ENCODE measurements at regions not wholly inside any gene's neighbourhood (a gene's known extent, or its start where the extent isn't known, plus 50 kb on each side); places are given as distances from the start of the nearest gene placed in this dataset.

- Mint-ChIP-seq H3K27me3 (ENCODE audit: low read depth) (no peaks in the 10 kb centered on the region), H3K4me3 (ENCODE audit: low read depth) (no peak overlapping the region), H3K27ac (no peak overlapping the region), H3K4me1 (ENCODE audit: low read depth) (peaks cover 19% of the 10 kb centered on the region), H3K36me3 (ENCODE audit: low read depth) (no peaks in the 10 kb centered on the region), H3K9me3 (peaks cover 13% of the 10 kb centered on the region)
- DNase-seq (ENCODE audit: low spot score), result no peak
- intact Hi-C loops (cut with micrococcal nuclease), result loop anchor here (10.0 kb wide), 1 partner anchor 421 kb away; no protein-coding TSS in a partner anchor
These were observed 215.4 kb upstream of the NR4A3 start for GRCh38 chr9:99606296-99606695.

GRCh38 chr9:99606957-99607356 lies 214.7 kb upstream of the NR4A3 start:
- no peak for DNase-seq (ENCODE audit: low spot score)
- intact Hi-C loops (cut with micrococcal nuclease), result loop anchor here (10.0 kb wide), 1 partner anchor 422 kb away; no protein-coding TSS in a partner anchor
- Mint-ChIP-seq H3K27ac (no peak overlapping the region), H3K4me3 (ENCODE audit: low read depth) (no peak overlapping the region), H3K9me3 (peaks cover 13% of the 10 kb centered on the region), H3K4me1 (ENCODE audit: low read depth) (peaks cover 19% of the 10 kb centered on the region), H3K27me3 (ENCODE audit: low read depth) (no peaks in the 10 kb centered on the region), H3K36me3 (ENCODE audit: low read depth) (no peaks in the 10 kb centered on the region)

- peaks cover 14% of the 10 kb centered on the region for H3K4me1 Mint-ChIP-seq (ENCODE audit: low read depth)
- no peaks in the 10 kb centered on the region for H3K36me3 Mint-ChIP-seq (ENCODE audit: low read depth)
- H3K9me3 Mint-ChIP-seq, result peaks cover 7% of the 10 kb centered on the region
- no peaks in the 10 kb centered on the region for H3K27me3 Mint-ChIP-seq (ENCODE audit: low read depth)
- intact Hi-C loops (cut with micrococcal nuclease), result loop anchor here (10.0 kb wide), 1 partner anchor 423 kb away; no protein-coding TSS in a partner anchor
- no peak for DNase-seq (ENCODE audit: low spot score)
- H3K27ac Mint-ChIP-seq, result no peak overlapping the region
- no peak overlapping the region for H3K4me3 Mint-ChIP-seq (ENCODE audit: low read depth)
These were observed 213.7 kb upstream of the NR4A3 start for GRCh38 chr9:99607842-99608448.

- H3K4me1 Mint-ChIP-seq (ENCODE audit: low read depth), result no peaks in the 10 kb centered on the region
- no peak for DNase-seq (ENCODE audit: low spot score)
- H3K27ac Mint-ChIP-seq, result no peak overlapping the region
- H3K36me3 Mint-ChIP-seq (ENCODE audit: low read depth), result no peaks in the 10 kb centered on the region
- intact Hi-C loops (cut with micrococcal nuclease), result no loop called here
- H3K4me3 Mint-ChIP-seq (ENCODE audit: low read depth), result no peak overlapping the region
- no peaks in the 10 kb centered on the region for H3K9me3 Mint-ChIP-seq
- peaks cover 2% of the 10 kb centered on the region for H3K27me3 Mint-ChIP-seq (ENCODE audit: low read depth)
These were observed 207.3 kb upstream of the NR4A3 start for GRCh38 chr9:99614341-99614740.

GRCh38 chr9:99621040-99621439 lies 200.6 kb upstream of the NR4A3 start:
- no peak overlapping the region for H3K27ac Mint-ChIP-seq
- no peaks in the 10 kb centered on the region for H3K36me3 Mint-ChIP-seq (ENCODE audit: low read depth)
- intact Hi-C loops (cut with micrococcal nuclease), result no loop called here
- H3K9me3 Mint-ChIP-seq, result no peaks in the 10 kb centered on the region
- H3K27me3 Mint-ChIP-seq (ENCODE audit: low read depth), result peaks cover 4% of the 10 kb centered on the region
- no peak overlapping the region for H3K4me3 Mint-ChIP-seq (ENCODE audit: low read depth)
- no peaks in the 10 kb centered on the region for H3K4me1 Mint-ChIP-seq (ENCODE audit: low read depth)
- DNase-seq (ENCODE audit: low spot score), result no peak

- peaks cover 5% of the 10 kb centered on the region for H3K27me3 Mint-ChIP-seq (ENCODE audit: low read depth)
- intact Hi-C loops (cut with micrococcal nuclease), result no loop called here
- no peaks in the 10 kb centered on the region for H3K9me3 Mint-ChIP-seq
- DNase-seq (ENCODE audit: low spot score), result no peak
- no peak overlapping the region for H3K27ac Mint-ChIP-seq
- no peaks in the 10 kb centered on the region for H3K4me1 Mint-ChIP-seq (ENCODE audit: low read depth)
- no peaks in the 10 kb centered on the region for H3K36me3 Mint-ChIP-seq (ENCODE audit: low read depth)
- no peak overlapping the region for H3K4me3 Mint-ChIP-seq (ENCODE audit: low read depth)
These were observed 199.0 kb upstream of the NR4A3 start for GRCh38 chr9:99622679-99623078.

- DNase-seq (ENCODE audit: low spot score), result no peak
- peaks cover 8% of the 10 kb centered on the region for H3K27me3 Mint-ChIP-seq (ENCODE audit: low read depth)
- H3K4me1 Mint-ChIP-seq (ENCODE audit: low read depth), result no peaks in the 10 kb centered on the region
- H3K9me3 Mint-ChIP-seq, result no peaks in the 10 kb centered on the region
- no peaks in the 10 kb centered on the region for H3K36me3 Mint-ChIP-seq (ENCODE audit: low read depth)
- intact Hi-C loops (cut with micrococcal nuclease), result no loop called here
- H3K4me3 Mint-ChIP-seq (ENCODE audit: low read depth), result no peak overlapping the region
- H3K27ac Mint-ChIP-seq, result no peak overlapping the region
These were observed 197.8 kb upstream of the NR4A3 start for GRCh38 chr9:99623780-99624364.

GRCh38 chr9:99624499-99625233 lies 197.0 kb upstream of the NR4A3 start:
- no peaks in the 10 kb centered on the region for H3K9me3 Mint-ChIP-seq
- no peak overlapping the region for H3K4me3 Mint-ChIP-seq (ENCODE audit: low read depth)
- DNase-seq (ENCODE audit: low spot score), result no peak
- H3K27me3 Mint-ChIP-seq (ENCODE audit: low read depth), result peaks cover 8% of the 10 kb centered on the region
- H3K4me1 Mint-ChIP-seq (ENCODE audit: low read depth), result no peaks in the 10 kb centered on the region
- intact Hi-C loops (cut with micrococcal nuclease), result no loop called here
- no peak overlapping the region for H3K27ac Mint-ChIP-seq
- no peaks in the 10 kb centered on the region for H3K36me3 Mint-ChIP-seq (ENCODE audit: low read depth)

- intact Hi-C loops (cut with micrococcal nuclease), result no loop called here
- H3K27me3 Mint-ChIP-seq (ENCODE audit: low read depth), result peaks cover 6% of the 10 kb centered on the region
- H3K9me3 Mint-ChIP-seq, result no peaks in the 10 kb centered on the region
- H3K4me1 Mint-ChIP-seq (ENCODE audit: low read depth), result no peaks in the 10 kb centered on the region
- no peak overlapping the region for H3K4me3 Mint-ChIP-seq (ENCODE audit: low read depth)
- no peak overlapping the region for H3K27ac Mint-ChIP-seq
- no peak for DNase-seq (ENCODE audit: low spot score)
- H3K36me3 Mint-ChIP-seq (ENCODE audit: low read depth), result no peaks in the 10 kb centered on the region
These were observed 195.3 kb upstream of the NR4A3 start for GRCh38 chr9:99626426-99626825.

- intact Hi-C loops (cut with micrococcal nuclease), result no loop called here
- H3K4me3 Mint-ChIP-seq (ENCODE audit: low read depth), result no peak overlapping the region
- DNase-seq (ENCODE audit: low spot score), result no peak
- H3K27ac Mint-ChIP-seq, result no peak overlapping the region
- peaks cover 8% of the 10 kb centered on the region for H3K27me3 Mint-ChIP-seq (ENCODE audit: low read depth)
- H3K4me1 Mint-ChIP-seq (ENCODE audit: low read depth), result peaks cover 2% of the 10 kb centered on the region
- no peaks in the 10 kb centered on the region for H3K9me3 Mint-ChIP-seq
- H3K36me3 Mint-ChIP-seq (ENCODE audit: low read depth), result no peaks in the 10 kb centered on the region
These were observed 193.4 kb upstream of the NR4A3 start for GRCh38 chr9:99628285-99628684.

GRCh38 chr9:99628849-99629620 lies 192.7 kb upstream of the NR4A3 start:
- no peaks in the 10 kb centered on the region for H3K36me3 Mint-ChIP-seq (ENCODE audit: low read depth)
- no peak for DNase-seq (ENCODE audit: low spot score)
- peaks cover 2% of the 10 kb centered on the region for H3K4me1 Mint-ChIP-seq (ENCODE audit: low read depth)
- intact Hi-C loops (cut with micrococcal nuclease), result no loop called here
- H3K4me3 Mint-ChIP-seq (ENCODE audit: low read depth), result no peak overlapping the region
- H3K27me3 Mint-ChIP-seq (ENCODE audit: low read depth), result peaks cover 9% of the 10 kb centered on the region
- no peaks in the 10 kb centered on the region for H3K9me3 Mint-ChIP-seq
- H3K27ac Mint-ChIP-seq, result no peak overlapping the region

GRCh38 chr9:99632349-99633038 lies 189.2 kb upstream of the NR4A3 start:
- Mint-ChIP-seq H3K36me3 (ENCODE audit: low read depth) (no peaks in the 10 kb centered on the region), H3K4me1 (ENCODE audit: low read depth) (peaks cover 2% of the 10 kb centered on the region), H3K9me3 (no peaks in the 10 kb centered on the region), H3K4me3 (ENCODE audit: low read depth) (no peak overlapping the region), H3K27me3 (ENCODE audit: low read depth) (peaks cover 10% of the 10 kb centered on the region), H3K27ac (no peak overlapping the region)
- DNase-seq (ENCODE audit: low spot score), result no peak
- intact Hi-C loops (cut with micrococcal nuclease), result no loop called here
